Mucosa of rectum (tissue), 2 donors: ENCODE measurements at regions not wholly inside any gene's neighbourhood (a gene's known extent, or its start where the extent isn't known, plus 50 kb on each side); places are given as distances from the start of the nearest gene placed in this dataset.

Experiments
- H3K27ac ChIP-seq, 2 donors: one replicate each; pipeline ENCODE4 v1.7.0; 2013; ENCODE audit warnings: inconsistent platforms in 2 of 2, low read depth in 2 of 2, low read length in 2 of 2
- H3K27me3 ChIP-seq, 2 donors: one replicate each; pipeline ENCODE4 v1.7.0; 2013; ENCODE audit warnings: low read length in 2 of 2; ENCODE audit not compliant: control insufficient read depth in 2 of 2, insufficient read depth in 2 of 2
- H3K36me3 ChIP-seq, 2 donors: one replicate each; pipeline ENCODE4 v1.7.0; 2013; ENCODE audit warnings: low read length in 2 of 2; ENCODE audit not compliant: control insufficient read depth in 2 of 2, insufficient read depth in 2 of 2
- H3K4me1 ChIP-seq, 2 donors: one replicate each; pipeline ENCODE4 v1.7.0; 2013; ENCODE audit warnings: low read length in 2 of 2, mild to moderate bottlenecking in 1 of 2; ENCODE audit not compliant: control insufficient read depth in 2 of 2, insufficient read depth in 2 of 2
- H3K4me3 ChIP-seq, 2 donors: one replicate each; pipeline ENCODE4 v1.7.0; 2013; ENCODE audit warnings: low read length in 2 of 2
- H3K9ac ChIP-seq, 2 donors: one replicate each; pipeline ENCODE4 v1.7.0; 2013; ENCODE audit warnings: low read length in 2 of 2, low read depth in 1 of 2, mild to moderate bottlenecking in 1 of 2
- H3K9me3 ChIP-seq, 2 donors: one replicate each; pipeline ENCODE4 v1.7.0; 2013; ENCODE audit warnings: low read length in 2 of 2; ENCODE audit not compliant: control insufficient read depth in 2 of 2
- donor health status: healthy.
- donor health status: Normal muscosa, but diverticular disease.

GRCh38 chr12:67460388-67460787, 188.2 kb upstream of the DYRK2 start:
- peaks cover 0 to 3% of the 10 kb centered on the region in 2 donors for H3K4me1 ChIP-seq

GRCh38 chr12:67468549-67469245, 179.8 kb upstream of the DYRK2 start:
- no peak overlapping the region for H3K9ac ChIP-seq
- H3K36me3 ChIP-seq: no peaks in the 10 kb centered on the region
- no peaks in the 10 kb centered on the region for H3K9me3 ChIP-seq
- H3K4me3 ChIP-seq: no peak overlapping the region
- no peak overlapping the region for H3K27ac ChIP-seq
- H3K4me1 ChIP-seq: no peaks in the 10 kb centered on the region
- no peaks in the 10 kb centered on the region for H3K27me3 ChIP-seq

More at GRCh38 chr12:67460388-67460787, 188.2 kb upstream of the DYRK2 start:
- Histone ChIP-seq H3K27me3 (no peaks in the 10 kb centered on the region), H3K36me3 (no peaks in the 10 kb centered on the region), H3K9ac (no peak overlapping the region), H3K9me3 (no peaks in the 10 kb centered on the region), H3K27ac (no peak overlapping the region), H3K4me3 (no peak overlapping the region)

- Histone ChIP-seq H3K4me1 (no peaks in the 10 kb centered on the region), H3K36me3 (no peaks in the 10 kb centered on the region), H3K27me3 (no peaks in the 10 kb centered on the region), H3K9me3 (no peaks in the 10 kb centered on the region), H3K4me3 (no peak overlapping the region), H3K9ac (no peak overlapping the region), H3K27ac (no peak overlapping the region)
Measured at GRCh38 chr12:67469666-67470065, 178.9 kb upstream of the DYRK2 start.

- Histone ChIP-seq H3K9me3 (no peaks in the 10 kb centered on the region), H3K9ac (no peak overlapping the region), H3K27ac (no peak overlapping the region), H3K4me1 (no peaks in the 10 kb centered on the region), H3K36me3 (no peaks in the 10 kb centered on the region), H3K4me3 (no peak overlapping the region), H3K27me3 (no peaks in the 10 kb centered on the region)
Measured at GRCh38 chr12:67471810-67472209, 176.7 kb upstream of the DYRK2 start.

- H3K4me3 ChIP-seq: no peak overlapping the region
- no peak overlapping the region for H3K9ac ChIP-seq
- H3K9me3 ChIP-seq: no peaks in the 10 kb centered on the region
- H3K27ac ChIP-seq: no peak overlapping the region
- no peaks in the 10 kb centered on the region for H3K4me1 ChIP-seq
- no peaks in the 10 kb centered on the region for H3K36me3 ChIP-seq
- H3K27me3 ChIP-seq: no peaks in the 10 kb centered on the region
Measured at GRCh38 chr12:67472539-67472938, 176.0 kb upstream of the DYRK2 start.

GRCh38 chr12:67474934-67475620, 173.5 kb upstream of the DYRK2 start:
- no peaks in the 10 kb centered on the region for H3K9me3 ChIP-seq
- H3K27ac ChIP-seq: no peak overlapping the region
- H3K4me3 ChIP-seq: no peak overlapping the region
- no peaks in the 10 kb centered on the region for H3K4me1 ChIP-seq
- H3K36me3 ChIP-seq: no peaks in the 10 kb centered on the region
- H3K27me3 ChIP-seq: no peaks in the 10 kb centered on the region
- H3K9ac ChIP-seq: no peak overlapping the region

- Histone ChIP-seq H3K27me3 (no peaks in the 10 kb centered on the region), H3K4me3 (no peak overlapping the region), H3K9ac (no peak overlapping the region), H3K27ac (no peak overlapping the region), H3K4me1 (no peaks in the 10 kb centered on the region), H3K9me3 (no peaks in the 10 kb centered on the region), H3K36me3 (no peaks in the 10 kb centered on the region)
Measured at GRCh38 chr12:67475725-67476124, 172.8 kb upstream of the DYRK2 start.

- H3K36me3 ChIP-seq: no peaks in the 10 kb centered on the region
Measured at GRCh38 chr12:67477681-67478265, 170.8 kb upstream of the DYRK2 start.

GRCh38 chr12:67482751-67483661, 165.5 kb upstream of the DYRK2 start:
- H3K4me1 ChIP-seq: peaks cover 3 to 9% of the 10 kb centered on the region in 2 donors
- no peaks in the 10 kb centered on the region for H3K36me3 ChIP-seq
- H3K4me3 ChIP-seq: no peak overlapping the region
- no peak overlapping the region for H3K9ac ChIP-seq
- H3K27me3 ChIP-seq: no peaks in the 10 kb centered on the region
- H3K27ac ChIP-seq: no peak overlapping the region
- no peaks in the 10 kb centered on the region for H3K9me3 ChIP-seq

More at GRCh38 chr12:67477681-67478265, 170.8 kb upstream of the DYRK2 start:
- H3K27me3 ChIP-seq: no peaks in the 10 kb centered on the region
- H3K9ac ChIP-seq: no peak overlapping the region
- no peaks in the 10 kb centered on the region for H3K9me3 ChIP-seq
- H3K4me3 ChIP-seq: no peak overlapping the region
- H3K4me1 ChIP-seq: no peaks in the 10 kb centered on the region
- no peak overlapping the region for H3K27ac ChIP-seq
